Testis (tissue), 2 donors: ENCODE measurements at regions not wholly inside any gene's neighbourhood (a gene's known extent, or its start where the extent isn't known, plus 50 kb on each side); places are given as distances from the start of the nearest gene placed in this dataset.

Source experiments
- DNase-seq: peaks from one replicate; pipeline ENCODE4 v3.0.0-alpha.2; 2019
- H3K27ac ChIP-seq, 2 donors: fragments of 200-600 bp; sonication (generic); one replicate each; pipeline ENCODE4 v1.5.1; 2019
- H3K27me3 ChIP-seq: fragments of 200-600 bp; sonication (generic); one replicate; pipeline ENCODE4 v1.5.1; 2019
- H3K36me3 ChIP-seq: fragments of 200-600 bp; sonication (generic); one replicate; pipeline ENCODE4 v1.5.1; 2017; ENCODE audit warnings: low read depth; ENCODE audit errors: missing control alignments
- H3K4me1 ChIP-seq: fragments of 200-600 bp; sonication (generic); one replicate; pipeline ENCODE4 v1.5.1; 2019
- H3K4me3 ChIP-seq, 2 donors: fragments of 200-600 bp; sonication (generic); one replicate each; pipeline ENCODE4 v1.5.1; 2017 to 2019
- H3K9me3 ChIP-seq: fragments of 200-600 bp; sonication (generic); one replicate; pipeline ENCODE4 v1.5.1; 2017
- CTCF ChIP-seq, 3 experiments: fragments of 450-650 bp in 2 of 3; fragments of 200-600 bp in 1 of 3; sonication (generic) in 1 of 3; IDR thresholded peaks; one replicate each; pipeline ENCODE4 v1.5.1; 2016 to 2019; ENCODE audit warnings: antibody characterized with exemption in 3 of 3, mild to moderate bottlenecking in 2 of 3, moderate library complexity in 1 of 3
- POLR2A ChIP-seq: fragments of 450-650 bp; IDR thresholded peaks from one replicate; pipeline ENCODE4 v1.6.1; 2017; ENCODE audit warnings: antibody characterized with exemption, mild to moderate bottlenecking, moderate library complexity
- WGBS, 2 donors: methylation state at CpG; one replicate each; pipeline ENCODE4 v1.1.5; 2018; 5-methylcytosine and 5-hydroxymethylcytosine counted together
- intact Hi-C: fragments of 100-400 bp; cut with DNase I; formaldehyde crosslinking; loops from one replicate; pipeline ENCODE4 v1.15.1; 2023; ENCODE audit warnings: low total_unique reads

- Histone ChIP-seq H3K4me3 (no peak overlapping the region), H3K36me3 (no peaks in the 10 kb centered on the region), H3K9me3 (no peaks in the 10 kb centered on the region), H3K27ac (no peak overlapping the region), H3K27me3 (no peaks in the 10 kb centered on the region), H3K4me1 (no peaks in the 10 kb centered on the region)
- TF ChIP-seq POLR2A: no peak
- no peak for TF ChIP-seq CTCF (IDR thresholded peaks at IDR 0.05)
- DNase-seq: no peak
- WGBS, 2 donors: 89 to 90% methylated on average over 16 of the region's 16 CpGs
- intact Hi-C loops: no loop called here
Observed at GRCh38 chr14:100471441-100472093, 115.7 kb downstream of the BEGAIN start.

GRCh38 chr14:100472094-100472455 lies 115.1 kb downstream of the BEGAIN start:
- DNase-seq: no peak

GRCh38 chr14:100472491-100472890 lies 114.7 kb downstream of the BEGAIN start:
- no peaks in the 10 kb centered on the region for H3K4me1 ChIP-seq
- TF ChIP-seq CTCF (IDR thresholded peaks at IDR 0.05) (no peak), POLR2A (no peak)

More at GRCh38 chr14:100472094-100472455, 115.1 kb downstream of the BEGAIN start:
- Histone ChIP-seq H3K27ac (no peak overlapping the region), H3K27me3 (no peaks in the 10 kb centered on the region), H3K36me3 (no peaks in the 10 kb centered on the region), H3K4me3 (no peak overlapping the region), H3K4me1 (no peaks in the 10 kb centered on the region), H3K9me3 (no peaks in the 10 kb centered on the region)
- WGBS, 2 donors: 81 to 85% methylated on average over 6 to 7 of the region's 7 CpGs
- intact Hi-C loops: no loop called here
- no peak for TF ChIP-seq POLR2A
- no peak for TF ChIP-seq CTCF (IDR thresholded peaks at IDR 0.05)

GRCh38 chr14:100473249-100473648 lies 114.0 kb downstream of the BEGAIN start:
- intact Hi-C loops: no loop called here
- no peak for DNase-seq

More at GRCh38 chr14:100472491-100472890, 114.7 kb downstream of the BEGAIN start:
- Histone ChIP-seq H3K4me3 (no peak overlapping the region), H3K36me3 (no peaks in the 10 kb centered on the region), H3K9me3 (no peaks in the 10 kb centered on the region), H3K27me3 (no peaks in the 10 kb centered on the region), H3K27ac (no peak overlapping the region)
- intact Hi-C loops: no loop called here
- no peak for DNase-seq
- WGBS, 2 donors: 94 to 96% methylated on average over 4 to 7 of the region's 7 CpGs

More at GRCh38 chr14:100473249-100473648, 114.0 kb downstream of the BEGAIN start:
- WGBS, 2 donors: 73 to 94% methylated on average over 3 of the region's 3 CpGs
- Histone ChIP-seq H3K9me3 (no peaks in the 10 kb centered on the region), H3K4me3 (no peak overlapping the region), H3K27me3 (no peaks in the 10 kb centered on the region), H3K4me1 (no peaks in the 10 kb centered on the region), H3K36me3 (no peaks in the 10 kb centered on the region), H3K27ac (no peak overlapping the region)
- TF ChIP-seq POLR2A (no peak), CTCF (IDR thresholded peaks at IDR 0.05) (no peak)
